ENCODE measurements at regions not wholly inside any gene's neighbourhood (a gene's known extent, or its start where the extent isn't known, plus 50 kb on each side); places are given as distances from the start of the nearest gene placed in this dataset.

DNA sequence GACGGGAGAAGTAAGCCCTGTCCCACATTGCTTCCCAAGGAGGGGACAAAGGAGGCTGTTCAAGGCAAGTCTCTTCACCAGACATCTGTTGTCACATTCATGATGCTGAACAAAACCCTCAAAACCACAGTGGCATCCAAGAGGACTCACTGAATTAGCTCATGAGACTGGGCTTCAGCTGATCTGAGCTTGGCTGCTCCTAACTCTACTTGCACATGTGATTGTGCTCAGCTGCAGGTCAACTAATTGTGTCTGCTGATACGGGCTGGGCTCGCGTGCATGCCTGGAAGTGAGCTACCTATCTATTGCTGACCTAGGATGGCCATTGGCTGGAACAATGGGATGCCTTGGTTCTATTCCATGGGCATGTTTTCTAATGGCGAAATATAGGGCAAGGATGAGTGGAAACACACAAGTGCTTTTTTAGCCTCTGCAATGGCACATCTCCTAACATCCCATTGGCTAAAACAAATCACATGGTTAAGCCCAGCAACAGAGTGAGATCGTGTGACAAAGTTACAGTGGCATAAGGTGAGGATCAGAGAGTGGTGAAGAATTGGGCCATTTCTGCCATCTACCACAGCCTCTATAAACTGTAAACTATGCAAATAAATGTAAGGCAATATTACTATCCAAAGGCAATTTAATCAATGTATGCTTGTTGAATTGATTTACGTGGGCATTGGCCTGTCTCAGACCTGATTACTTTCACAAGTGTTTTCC, 52.9 kb upstream of the CAPN13 start:
- TF ChIP-seq, protein P1, sequence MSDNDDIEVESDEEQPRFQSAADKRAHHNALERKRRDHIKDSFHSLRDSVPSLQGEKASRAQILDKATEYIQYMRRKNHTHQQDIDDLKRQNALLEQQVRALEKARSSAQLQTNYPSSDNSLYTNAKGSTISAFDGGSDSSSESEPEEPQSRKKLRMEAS (IDR thresholded peaks at IDR 0.05): no peak
- no peak for TF ChIP-seq EGR1 (IDR thresholded peaks at IDR 0.05)
- no peak for TF ChIP-seq EP300 (IDR thresholded peaks at IDR 0.05; ENCODE audit: borderline replicate concordance)
- no peak for TF ChIP-seq ZBTB7A (IDR thresholded peaks at IDR 0.05; ENCODE audit: low read depth)
- TF ChIP-seq YY1 (IDR thresholded peaks at IDR 0.05; ENCODE audit: low read depth): no peak
- TF ChIP-seq, protein P2, sequence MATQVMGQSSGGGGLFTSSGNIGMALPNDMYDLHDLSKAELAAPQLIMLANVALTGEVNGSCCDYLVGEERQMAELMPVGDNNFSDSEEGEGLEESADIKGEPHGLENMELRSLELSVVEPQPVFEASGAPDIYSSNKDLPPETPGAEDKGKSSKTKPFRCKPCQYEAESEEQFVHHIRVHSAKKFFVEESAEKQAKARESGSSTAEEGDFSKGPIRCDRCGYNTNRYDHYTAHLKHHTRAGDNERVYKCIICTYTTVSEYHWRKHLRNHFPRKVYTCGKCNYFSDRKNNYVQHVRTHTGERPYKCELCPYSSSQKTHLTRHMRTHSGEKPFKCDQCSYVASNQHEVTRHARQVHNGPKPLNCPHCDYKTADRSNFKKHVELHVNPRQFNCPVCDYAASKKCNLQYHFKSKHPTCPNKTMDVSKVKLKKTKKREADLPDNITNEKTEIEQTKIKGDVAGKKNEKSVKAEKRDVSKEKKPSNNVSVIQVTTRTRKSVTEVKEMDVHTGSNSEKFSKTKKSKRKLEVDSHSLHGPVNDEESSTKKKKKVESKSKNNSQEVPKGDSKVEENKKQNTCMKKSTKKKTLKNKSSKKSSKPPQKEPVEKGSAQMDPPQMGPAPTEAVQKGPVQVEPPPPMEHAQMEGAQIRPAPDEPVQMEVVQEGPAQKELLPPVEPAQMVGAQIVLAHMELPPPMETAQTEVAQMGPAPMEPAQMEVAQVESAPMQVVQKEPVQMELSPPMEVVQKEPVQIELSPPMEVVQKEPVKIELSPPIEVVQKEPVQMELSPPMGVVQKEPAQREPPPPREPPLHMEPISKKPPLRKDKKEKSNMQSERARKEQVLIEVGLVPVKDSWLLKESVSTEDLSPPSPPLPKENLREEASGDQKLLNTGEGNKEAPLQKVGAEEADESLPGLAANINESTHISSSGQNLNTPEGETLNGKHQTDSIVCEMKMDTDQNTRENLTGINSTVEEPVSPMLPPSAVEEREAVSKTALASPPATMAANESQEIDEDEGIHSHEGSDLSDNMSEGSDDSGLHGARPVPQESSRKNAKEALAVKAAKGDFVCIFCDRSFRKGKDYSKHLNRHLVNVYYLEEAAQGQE (IDR thresholded peaks at IDR 0.05; ENCODE audit: low read depth): no peak
- TF ChIP-seq CEBPB (IDR thresholded peaks at IDR 0.05): no peak
- TF ChIP-seq RAD21 (IDR thresholded peaks at IDR 0.05; ENCODE audit: low read depth): no peak
- no peak for TF ChIP-seq TEAD4 (IDR thresholded peaks at IDR 0.05)
- no peak for TF ChIP-seq TAF1 (IDR thresholded peaks at IDR 0.05; ENCODE audit: low read depth)
- TF ChIP-seq CREB1 (IDR thresholded peaks at IDR 0.05; ENCODE audit: low read depth): no peak
- no peak for TF ChIP-seq NFIC (IDR thresholded peaks at IDR 0.05)
- no peak for TF ChIP-seq FOXM1 (IDR thresholded peaks at IDR 0.05; ENCODE audit: borderline replicate concordance, low read depth)

All from Ishikawa (cell line).